Tibial nerve (tissue), 4 donors: ENCODE measurements at regions not wholly inside any gene's neighbourhood (a gene's known extent, or its start where the extent isn't known, plus 50 kb on each side); places are given as distances from the start of the nearest gene placed in this dataset.

ENCODE experiments used
- DNase-seq, 2 donors: peaks; one replicate each; pipeline ENCODE4 v3.0.0-alpha.2; 2019; ENCODE audit warnings: low spot score in 2 of 2
- H3K27ac ChIP-seq, 4 donors: fragments of 200-600 bp; sonication (generic) in 3 of 4; one replicate each; pipeline ENCODE4 v1.5.1; 2017 to 2019; ENCODE audit warnings: mild to moderate bottlenecking in 1 of 4
- H3K27me3 ChIP-seq, 2 donors: fragments of 200-600 bp; sonication (generic) in 1 of 2; one replicate each; pipeline versions ENCODE4 v1.5.1 to v1.6.0; 2017 to 2019
- H3K36me3 ChIP-seq, 3 donors: fragments of 200-600 bp; sonication (generic); one replicate each; pipeline ENCODE4 v1.5.1; 2018 to 2019
- H3K4me1 ChIP-seq, 4 donors: fragments of 200-600 bp; sonication (generic) in 3 of 4; one replicate each; pipeline ENCODE4 v1.5.1; 2017 to 2019
- H3K4me3 ChIP-seq, 4 donors: fragments of 200-600 bp; sonication (generic) in 3 of 4; one replicate each; pipeline ENCODE4 v1.5.1; 2017 to 2019; ENCODE audit warnings: mild to moderate bottlenecking in 1 of 4, moderate library complexity in 1 of 4
- H3K9me3 ChIP-seq, 4 donors: fragments of 200-600 bp; sonication (generic) in 3 of 4; one replicate each; pipeline ENCODE4 v1.5.1; 2017 to 2019
- EP300 ChIP-seq, 2 donors: sonication (generic); formaldehyde crosslinking; IDR thresholded peaks; one replicate each; pipeline ENCODE4 v1.6.1; 2017; ENCODE audit warnings: antibody characterized with exemption in 2 of 2, mild to moderate bottlenecking in 1 of 2
- POLR2A ChIP-seq, 2 donors: fragments of 450-650 bp; IDR thresholded peaks; one replicate each; pipeline ENCODE4 v1.6.1; 2017; ENCODE audit warnings: antibody characterized with exemption in 2 of 2, mild to moderate bottlenecking in 2 of 2, moderate library complexity in 2 of 2
- WGBS, 2 donors: methylation state at CpG; one replicate each; pipeline ENCODE4 v1.1.5; 2018; 5-methylcytosine and 5-hydroxymethylcytosine counted together
- TF ChIP-seq, protein P1 (sequence below), 5 experiments: fragments of 200-600 bp in 3 of 5; fragments of 450-650 bp in 2 of 5; sonication (generic) in 3 of 5; IDR thresholded peaks; one replicate each; pipeline ENCODE4 v1.5.1; 2016 to 2019; ENCODE audit warnings: antibody characterized with exemption in 5 of 5, mild to moderate bottlenecking in 3 of 5, moderate library complexity in 2 of 5

DNA sequence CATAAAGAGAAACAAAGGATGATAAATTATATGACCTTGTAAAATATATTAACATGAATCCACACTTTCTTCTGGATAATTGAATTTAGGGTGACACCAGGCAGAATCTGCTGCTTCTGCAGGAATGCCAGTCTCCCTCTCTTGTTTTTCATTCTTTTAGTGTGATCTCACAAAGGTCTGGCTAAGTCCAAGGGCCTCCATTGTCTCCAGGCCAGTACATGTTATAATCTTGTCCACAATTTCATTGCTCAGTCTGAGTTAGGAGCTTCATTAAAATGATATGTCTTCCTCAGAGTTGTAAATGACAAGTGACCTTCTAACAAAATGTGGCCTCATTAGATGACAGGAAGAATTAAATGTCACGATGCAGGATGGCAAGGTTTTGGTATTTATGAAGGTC is 110.2 kb downstream of the APOB start:
- H3K27ac ChIP-seq = no peak overlapping the region
- TF ChIP-seq, protein P1, sequence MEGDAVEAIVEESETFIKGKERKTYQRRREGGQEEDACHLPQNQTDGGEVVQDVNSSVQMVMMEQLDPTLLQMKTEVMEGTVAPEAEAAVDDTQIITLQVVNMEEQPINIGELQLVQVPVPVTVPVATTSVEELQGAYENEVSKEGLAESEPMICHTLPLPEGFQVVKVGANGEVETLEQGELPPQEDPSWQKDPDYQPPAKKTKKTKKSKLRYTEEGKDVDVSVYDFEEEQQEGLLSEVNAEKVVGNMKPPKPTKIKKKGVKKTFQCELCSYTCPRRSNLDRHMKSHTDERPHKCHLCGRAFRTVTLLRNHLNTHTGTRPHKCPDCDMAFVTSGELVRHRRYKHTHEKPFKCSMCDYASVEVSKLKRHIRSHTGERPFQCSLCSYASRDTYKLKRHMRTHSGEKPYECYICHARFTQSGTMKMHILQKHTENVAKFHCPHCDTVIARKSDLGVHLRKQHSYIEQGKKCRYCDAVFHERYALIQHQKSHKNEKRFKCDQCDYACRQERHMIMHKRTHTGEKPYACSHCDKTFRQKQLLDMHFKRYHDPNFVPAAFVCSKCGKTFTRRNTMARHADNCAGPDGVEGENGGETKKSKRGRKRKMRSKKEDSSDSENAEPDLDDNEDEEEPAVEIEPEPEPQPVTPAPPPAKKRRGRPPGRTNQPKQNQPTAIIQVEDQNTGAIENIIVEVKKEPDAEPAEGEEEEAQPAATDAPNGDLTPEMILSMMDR (IDR thresholded peaks at IDR 0.05) = no peak
- TF ChIP-seq EP300 (IDR thresholded peaks at IDR 0.05) (no peak), POLR2A (IDR thresholded peaks at IDR 0.05) (no peak)
- H3K4me3 ChIP-seq = no peak overlapping the region
- no peaks in the 10 kb centered on the region for H3K27me3 ChIP-seq
- DNase-seq = no peak
- H3K9me3 ChIP-seq = peaks cover 0 to 2% (median 0%) of the 10 kb centered on the region in 4 donors
- peaks cover 0 to 36% (median 0%) of the 10 kb centered on the region in 4 donors for H3K4me1 ChIP-seq
- no peaks in the 10 kb centered on the region for H3K36me3 ChIP-seq
- 8 to 15% methylated on average over 1 of the region's 1 CpG for WGBS, 2 donors

DNA sequence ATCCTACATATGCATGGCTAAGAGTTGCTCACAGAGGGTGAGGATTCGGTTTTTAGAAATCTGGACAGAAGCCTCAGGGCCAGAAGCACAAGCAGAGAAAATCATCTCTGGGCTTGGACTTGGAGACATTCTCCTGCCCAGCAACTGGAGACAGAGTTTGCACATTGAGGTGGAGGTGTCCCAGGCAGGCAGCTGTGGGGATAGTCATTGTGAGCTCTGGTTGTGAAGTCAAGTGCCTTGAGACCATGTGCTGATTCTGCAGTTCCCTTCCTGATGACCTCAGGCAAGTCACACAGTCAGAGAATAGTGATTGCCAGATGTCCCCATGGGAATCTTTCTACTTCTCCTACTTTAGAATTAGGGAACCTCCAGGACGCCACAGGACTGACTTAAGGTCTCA is 108.4 kb upstream of the LDAH start:
- 64 to 78% methylated on average over 2 of the region's 2 CpGs for WGBS, 2 donors
- H3K4me3 ChIP-seq = no peak overlapping the region
- H3K4me1 ChIP-seq = peaks cover 0 to 36% (median 0%) of the 10 kb centered on the region in 4 donors
- DNase-seq = no peak
- no peaks in the 10 kb centered on the region for H3K27me3 ChIP-seq
- H3K9me3 ChIP-seq = peaks cover 0 to 9% (median 0%) of the 10 kb centered on the region in 4 donors
- no peaks in the 10 kb centered on the region for H3K36me3 ChIP-seq
- peak overlapping the region in 1 of 4 donors; percentile 6 for H3K27ac ChIP-seq
- TF ChIP-seq, protein P1 (IDR thresholded peaks at IDR 0.05) = no peak
- no peak for TF ChIP-seq EP300 (IDR thresholded peaks at IDR 0.05)

DNA sequence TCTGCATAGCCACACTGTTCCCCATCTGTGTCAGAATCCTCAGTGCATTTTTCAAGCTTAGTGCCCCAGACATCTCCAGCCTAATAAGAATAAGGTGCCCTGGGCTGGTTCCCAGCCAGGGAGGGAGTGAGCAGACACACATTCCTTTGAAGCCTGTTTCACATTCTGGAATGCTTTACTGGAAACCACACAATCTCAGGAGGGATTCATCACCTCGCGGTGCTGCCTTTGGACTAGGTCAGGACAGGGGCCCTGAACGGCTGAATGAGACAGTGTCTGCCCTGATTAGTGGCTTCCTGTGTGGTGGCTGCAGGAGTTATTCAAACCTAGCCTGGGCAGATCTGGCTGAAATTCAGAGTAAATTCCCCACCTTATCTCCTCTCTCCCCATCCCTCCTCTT is 108.0 kb upstream of the LDAH start:
- Histone ChIP-seq H3K9me3 (peaks cover 0 to 9% (median 0%) of the 10 kb centered on the region in 4 donors), H3K4me1 (peaks cover 0 to 36% (median 0%) of the 10 kb centered on the region in 4 donors), H3K27ac (peak overlapping the region in 1 of 4 donors; percentile 6), H3K4me3 (no peak overlapping the region), H3K36me3 (no peaks in the 10 kb centered on the region), H3K27me3 (no peaks in the 10 kb centered on the region)
- TF ChIP-seq, protein P1 (IDR thresholded peaks at IDR 0.05) = no peak
- TF ChIP-seq POLR2A (IDR thresholded peaks at IDR 0.05) = no peak
- no peak for TF ChIP-seq EP300 (IDR thresholded peaks at IDR 0.05)
- no peak for DNase-seq
- WGBS, 2 donors = 23 to 33% methylated on average over 3 of the region's 3 CpGs

DNA sequence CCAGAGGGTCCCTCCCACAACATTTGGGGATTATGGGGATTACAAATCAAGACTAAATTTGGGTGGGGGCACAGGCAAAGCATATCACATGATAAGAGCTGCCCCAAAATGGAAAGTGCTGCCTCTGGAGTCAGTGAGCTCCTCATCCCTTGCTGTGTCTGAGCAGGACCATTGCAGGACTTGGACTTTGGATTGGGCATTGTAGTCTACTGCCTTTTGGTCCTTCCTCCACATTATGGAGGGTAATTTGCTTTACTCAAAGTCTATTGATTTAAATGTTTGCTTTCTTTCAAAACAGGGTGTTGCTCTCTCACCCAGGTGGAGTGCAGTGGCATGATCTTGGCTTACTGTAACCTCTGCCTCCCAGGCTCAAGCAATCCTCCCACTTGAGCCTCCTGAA is 106.8 kb upstream of the LDAH start:
- Histone ChIP-seq H3K4me3 (no peak overlapping the region), H3K9me3 (peaks cover 0 to 9% (median 0%) of the 10 kb centered on the region in 4 donors), H3K4me1 (peaks cover 0 to 30% (median 0%) of the 10 kb centered on the region in 4 donors), H3K27ac (no peak overlapping the region), H3K36me3 (no peaks in the 10 kb centered on the region), H3K27me3 (no peaks in the 10 kb centered on the region)
- TF ChIP-seq, protein P1 (IDR thresholded peaks at IDR 0.05) = no peak
- TF ChIP-seq EP300 (IDR thresholded peaks at IDR 0.05) = no peak
- TF ChIP-seq POLR2A (IDR thresholded peaks at IDR 0.05) = no peak
- no peak for DNase-seq

DNA sequence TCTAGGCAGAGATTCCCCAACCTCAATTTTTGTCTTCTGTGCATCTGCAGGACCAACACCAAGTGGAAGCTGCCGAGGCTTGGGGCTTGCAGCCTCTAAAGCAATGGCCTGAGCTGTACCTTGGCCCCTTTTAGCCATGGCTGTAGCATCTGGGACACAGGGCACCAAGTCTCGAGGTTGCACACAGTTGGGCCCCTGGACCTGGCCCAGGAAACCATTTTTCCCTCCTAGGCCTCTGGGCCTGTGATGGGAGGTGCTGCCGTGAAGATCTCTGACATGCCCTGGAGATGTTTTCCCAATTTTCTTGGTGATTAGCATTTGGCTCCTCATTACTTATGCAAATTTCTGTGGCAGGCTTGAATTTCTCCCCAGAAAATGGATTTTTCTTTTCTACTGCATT is 105.7 kb upstream of the LDAH start:
- peaks cover 0 to 9% (median 0%) of the 10 kb centered on the region in 4 donors for H3K9me3 ChIP-seq
- no peaks in the 10 kb centered on the region for H3K36me3 ChIP-seq
- DNase-seq = no peak
- H3K4me1 ChIP-seq = peaks cover 0 to 19% (median 0%) of the 10 kb centered on the region in 4 donors
- no peaks in the 10 kb centered on the region for H3K27me3 ChIP-seq
- no peak overlapping the region for H3K27ac ChIP-seq
- 80 to 81% methylated on average over 3 of the region's 3 CpGs for WGBS, 2 donors
- no peak overlapping the region for H3K4me3 ChIP-seq
- TF ChIP-seq POLR2A (IDR thresholded peaks at IDR 0.05) = no peak
- TF ChIP-seq, protein P1 (IDR thresholded peaks at IDR 0.05) = no peak
